ENCODE measurements at regions not wholly inside any gene's neighbourhood (a gene's known extent, or its start where the extent isn't known, plus 50 kb on each side); places are given as distances from the start of the nearest gene placed in this dataset.
A peak's percentile ranks its signal among the peaks of the same experiment; 100 is the strongest.

- Histone ChIP-seq H2AFZ (ENCODE audit: low read depth, low read length) (no peak overlapping the region), H2AK5ac (ENCODE audit: low read length, severe bottlenecking) (no peak overlapping the region), H3K9ac (ENCODE audit: low read length) (no peak overlapping the region), H3K27ac (ENCODE audit: low read length, poor library complexity, severe bottlenecking) (no peak overlapping the region), H2BK12ac (ENCODE audit: low read length in 2 of 2) (no peak overlapping the region), H2BK15ac (ENCODE audit: low read depth, poor library complexity, severe bottlenecking) (no peak overlapping the region), H2BK5ac (ENCODE audit: low read depth, low read length, poor library complexity, severe bottlenecking) (no peak overlapping the region), H4K91ac (ENCODE audit: low read length) (no peak overlapping the region), H3K79me1 (replicated peaks; ENCODE audit: low read length, poor library complexity, severe bottlenecking) (peaks cover 1% of the 10 kb centered on the region), H3K4me3 (ENCODE audit: insufficient read depth in 1 of 2, low read depth in 1 of 2, low read length in 2 of 2) (no peak overlapping the region), H4K8ac (ENCODE audit: low read length) (no peak overlapping the region), H2BK120ac (ENCODE audit: low read depth, low read length) (no peak overlapping the region), H3K23ac (ENCODE audit: low read length in 2 of 2) (no peak overlapping the region), H3K9me3 (ENCODE audit: control insufficient read depth, low read length) (no peaks in the 10 kb centered on the region), H3K27me3 (ENCODE audit: control insufficient read depth in 1 of 2, insufficient read depth in 1 of 2, low read length in 2 of 2) (no peaks in the 10 kb centered on the region), H3K14ac (ENCODE audit: low read length in 2 of 2) (no peak overlapping the region), H3K18ac (ENCODE audit: low read depth in 1 of 2, low read length in 2 of 2) (no peak overlapping the region), H3K36me3 (ENCODE audit: control insufficient read depth in 1 of 2, insufficient read depth in 2 of 2, low read depth in 1 of 2, low read length in 2 of 2) (no peaks in the 10 kb centered on the region), H3K4me2 (ENCODE audit: low read length, poor library complexity, severe bottlenecking) (no peak overlapping the region), H3K4me1 (ENCODE audit: control insufficient read depth, insufficient read depth, low read depth, low read length) (peaks cover 4% of the 10 kb centered on the region), H3K4ac (ENCODE audit: low read depth in 1 of 2, low read length in 2 of 2) (no peak overlapping the region)
- WGBS: 16% methylated on average over 1 of the region's 3 CpGs
- DNase-seq: peak; percentile 15
Observed at GRCh38 chr9:111144741-111145140, 106.5 kb upstream of the LPAR1 start.

GRCh38 chr9:111136180-111136579, 97.9 kb upstream of the LPAR1 start:
- Histone ChIP-seq H3K27ac (ENCODE audit: low read length, poor library complexity, severe bottlenecking) (no peak overlapping the region), H3K23ac (ENCODE audit: low read length in 2 of 2) (no peak overlapping the region), H2AFZ (ENCODE audit: low read depth, low read length) (no peak overlapping the region), H4K8ac (ENCODE audit: low read length) (no peak overlapping the region), H2AK5ac (ENCODE audit: low read length, severe bottlenecking) (no peak overlapping the region), H3K27me3 (ENCODE audit: control insufficient read depth in 1 of 2, insufficient read depth in 1 of 2, low read length in 2 of 2) (no peaks in the 10 kb centered on the region), H3K79me1 (replicated peaks; ENCODE audit: low read length, poor library complexity, severe bottlenecking) (no peaks in the 10 kb centered on the region), H2BK15ac (ENCODE audit: low read depth, poor library complexity, severe bottlenecking) (no peak overlapping the region), H3K4ac (ENCODE audit: low read depth in 1 of 2, low read length in 2 of 2) (no peak overlapping the region), H4K91ac (ENCODE audit: low read length) (no peak overlapping the region), H3K9ac (ENCODE audit: low read length) (no peak overlapping the region), H3K4me3 (ENCODE audit: insufficient read depth in 1 of 2, low read depth in 1 of 2, low read length in 2 of 2) (no peak overlapping the region), H2BK120ac (ENCODE audit: low read depth, low read length) (no peak overlapping the region), H2BK12ac (ENCODE audit: low read length in 2 of 2) (no peak overlapping the region), H3K36me3 (ENCODE audit: control insufficient read depth in 1 of 2, insufficient read depth in 2 of 2, low read depth in 1 of 2, low read length in 2 of 2) (no peaks in the 10 kb centered on the region), H2BK5ac (ENCODE audit: low read depth, low read length, poor library complexity, severe bottlenecking) (no peak overlapping the region), H3K4me1 (ENCODE audit: control insufficient read depth, insufficient read depth, low read depth, low read length) (no peaks in the 10 kb centered on the region), H3K4me2 (ENCODE audit: low read length, poor library complexity, severe bottlenecking) (no peak overlapping the region), H3K9me3 (ENCODE audit: control insufficient read depth, low read length) (peaks cover 17% of the 10 kb centered on the region), H3K14ac (ENCODE audit: low read length in 2 of 2) (no peak overlapping the region), H3K18ac (ENCODE audit: low read depth in 1 of 2, low read length in 2 of 2) (no peak overlapping the region)
- DNase-seq: no peak
- 50% methylated on average over 2 of the region's 2 CpGs for WGBS

GRCh38 chr9:111131211-111131610, 92.9 kb upstream of the LPAR1 start:
- H2BK15ac ChIP-seq (ENCODE audit: low read depth, poor library complexity, severe bottlenecking): no peak overlapping the region
- no peaks in the 10 kb centered on the region for H3K79me1 ChIP-seq (replicated peaks; ENCODE audit: low read length, poor library complexity, severe bottlenecking)
- no peak overlapping the region for H4K91ac ChIP-seq (ENCODE audit: low read length)
- DNase-seq: no peak
- no peak overlapping the region for H3K4me3 ChIP-seq (ENCODE audit: insufficient read depth in 1 of 2, low read depth in 1 of 2, low read length in 2 of 2)
- no peaks in the 10 kb centered on the region for H3K27me3 ChIP-seq (ENCODE audit: control insufficient read depth in 1 of 2, insufficient read depth in 1 of 2, low read length in 2 of 2)
- no peak overlapping the region for H3K4me2 ChIP-seq (ENCODE audit: low read length, poor library complexity, severe bottlenecking)
- H3K4ac ChIP-seq (ENCODE audit: low read depth in 1 of 2, low read length in 2 of 2): no peak overlapping the region
- H2BK120ac ChIP-seq (ENCODE audit: low read depth, low read length): no peak overlapping the region
- WGBS: 94% methylated on average over 1 of the region's 1 CpG
- no peak overlapping the region for H4K8ac ChIP-seq (ENCODE audit: low read length)
- H2BK5ac ChIP-seq (ENCODE audit: low read depth, low read length, poor library complexity, severe bottlenecking): no peak overlapping the region
- H2AFZ ChIP-seq (ENCODE audit: low read depth, low read length): no peak overlapping the region
- H2AK5ac ChIP-seq (ENCODE audit: low read length, severe bottlenecking): no peak overlapping the region
- H3K9me3 ChIP-seq (ENCODE audit: control insufficient read depth, low read length): peaks cover 17% of the 10 kb centered on the region
- no peak overlapping the region for H3K14ac ChIP-seq (ENCODE audit: low read length in 2 of 2)
- H2BK12ac ChIP-seq (ENCODE audit: low read length in 2 of 2): no peak overlapping the region
- H3K4me1 ChIP-seq (ENCODE audit: control insufficient read depth, insufficient read depth, low read depth, low read length): no peaks in the 10 kb centered on the region
- no peak overlapping the region for H3K23ac ChIP-seq (ENCODE audit: low read length in 2 of 2)
- H3K18ac ChIP-seq (ENCODE audit: low read depth in 1 of 2, low read length in 2 of 2): no peak overlapping the region
- no peaks in the 10 kb centered on the region for H3K36me3 ChIP-seq (ENCODE audit: control insufficient read depth in 1 of 2, insufficient read depth in 2 of 2, low read depth in 1 of 2, low read length in 2 of 2)
- H3K9ac ChIP-seq (ENCODE audit: low read length): no peak overlapping the region
- H3K27ac ChIP-seq (ENCODE audit: low read length, poor library complexity, severe bottlenecking): no peak overlapping the region

- Histone ChIP-seq H3K18ac (ENCODE audit: low read depth in 1 of 2, low read length in 2 of 2) (no peak overlapping the region), H3K14ac (ENCODE audit: low read length in 2 of 2) (no peak overlapping the region), H2BK120ac (ENCODE audit: low read depth, low read length) (no peak overlapping the region), H2BK5ac (ENCODE audit: low read depth, low read length, poor library complexity, severe bottlenecking) (no peak overlapping the region), H2AK5ac (ENCODE audit: low read length, severe bottlenecking) (no peak overlapping the region), H3K79me1 (replicated peaks; ENCODE audit: low read length, poor library complexity, severe bottlenecking) (no peaks in the 10 kb centered on the region), H3K36me3 (ENCODE audit: control insufficient read depth in 1 of 2, insufficient read depth in 2 of 2, low read depth in 1 of 2, low read length in 2 of 2) (no peaks in the 10 kb centered on the region), H3K4ac (ENCODE audit: low read depth in 1 of 2, low read length in 2 of 2) (no peak overlapping the region), H3K4me2 (ENCODE audit: low read length, poor library complexity, severe bottlenecking) (no peak overlapping the region), H3K27ac (ENCODE audit: low read length, poor library complexity, severe bottlenecking) (no peak overlapping the region), H3K9me3 (ENCODE audit: control insufficient read depth, low read length) (no peaks in the 10 kb centered on the region), H3K9ac (ENCODE audit: low read length) (no peak overlapping the region), H3K4me1 (ENCODE audit: control insufficient read depth, insufficient read depth, low read depth, low read length) (no peaks in the 10 kb centered on the region), H3K23ac (ENCODE audit: low read length in 2 of 2) (no peak overlapping the region), H3K4me3 (ENCODE audit: insufficient read depth in 1 of 2, low read depth in 1 of 2, low read length in 2 of 2) (no peak overlapping the region), H3K27me3 (ENCODE audit: control insufficient read depth in 1 of 2, insufficient read depth in 1 of 2, low read length in 2 of 2) (no peaks in the 10 kb centered on the region), H2BK12ac (ENCODE audit: low read length in 2 of 2) (no peak overlapping the region), H2AFZ (ENCODE audit: low read depth, low read length) (no peak overlapping the region), H4K8ac (ENCODE audit: low read length) (no peak overlapping the region), H2BK15ac (ENCODE audit: low read depth, poor library complexity, severe bottlenecking) (no peak overlapping the region), H4K91ac (ENCODE audit: low read length) (no peak overlapping the region)
- no peak for DNase-seq
- whole genome bisulfite sequencing: 83% methylated on average over 4 of the region's 4 CpGs
Observed at GRCh38 chr9:111120526-111120925, 82.3 kb upstream of the LPAR1 start.
